ENCODE measurements at regions not wholly inside any gene's neighbourhood (a gene's known extent, or its start where the extent isn't known, plus 50 kb on each side); places are given as distances from the start of the nearest gene placed in this dataset.
"Not testable (repeated sequence)": the region's sequence is repeated elsewhere in the genome, so short reads cannot be mapped to it uniquely, and the experiment has no call there.

- Histone ChIP-seq H3K4me3 (no peak overlapping the region), H3K9me3 (no peaks in the 10 kb centered on the region), H3K27me3 (no peaks in the 10 kb centered on the region), H3K27ac (replicated peaks in 1 of 4) (no peak overlapping the region), H3K4me1 (peaks cover 0 to 9% (median 0%) of the 10 kb centered on the region in 4 donors), H3K36me3 (no peaks in the 10 kb centered on the region)
- 49% methylated on average over 4 of the region's 4 CpGs for WGBS
- peak; percentile 66 for DNase-seq (ENCODE audit: extremely low spot score)
- intact Hi-C loops (cut with DNase I): no loop called here
- no peak for TF ChIP-seq EP300 (IDR thresholded peaks at IDR 0.05)
- TF ChIP-seq POLR2A (IDR thresholded peaks at IDR 0.05; ENCODE audit: low read depth): no peak
- TF ChIP-seq CTCF (IDR thresholded peaks at IDR 0.05): no peak
- no peak for TF ChIP-seq POLR2AphosphoS5 (IDR thresholded peaks at IDR 0.05)
Measured at GRCh38 chr4:13922873-13923645, 295.5 kb upstream of the BOD1L1 start.

- H3K36me3 ChIP-seq; H3K27ac ChIP-seq (replicated peaks in 1 of 4); intact Hi-C loops (cut with DNase I); H3K27me3 ChIP-seq; H3K4me3 ChIP-seq; H3K9me3 ChIP-seq; H3K4me1 ChIP-seq: not testable (repeated sequence)
- WGBS: 90% methylated on average over 1 of the region's 1 CpG
- peak; percentile 50 for DNase-seq (ENCODE audit: extremely low spot score)
Measured at GRCh38 chr4:13924900-13925299, 297.4 kb upstream of the BOD1L1 start.

- Histone ChIP-seq H3K36me3 (no peaks in the 10 kb centered on the region), H3K9me3 (no peaks in the 10 kb centered on the region), H3K27ac (replicated peaks in 1 of 4) (no peak overlapping the region), H3K4me1 (no peaks in the 10 kb centered on the region), H3K27me3 (no peaks in the 10 kb centered on the region), H3K4me3 (no peak overlapping the region)
- TF ChIP-seq CTCF (IDR thresholded peaks at IDR 0.05) (no peak), POLR2A (IDR thresholded peaks at IDR 0.05; ENCODE audit: low read depth) (no peak), POLR2AphosphoS5 (IDR thresholded peaks at IDR 0.05) (no peak), EP300 (IDR thresholded peaks at IDR 0.05) (no peak)
- DNase-seq (ENCODE audit: extremely low spot score): no peak
- intact Hi-C loops (cut with DNase I): no loop called here
- 89% methylated on average over 7 of the region's 7 CpGs for WGBS
Measured at GRCh38 chr4:13928214-13928613, 300.7 kb upstream of the BOD1L1 start.

- Histone ChIP-seq H3K27me3 (no peaks in the 10 kb centered on the region), H3K27ac (replicated peaks in 1 of 4) (no peak overlapping the region), H3K4me1 (no peaks in the 10 kb centered on the region), H3K36me3 (no peaks in the 10 kb centered on the region), H3K4me3 (no peak overlapping the region), H3K9me3 (no peaks in the 10 kb centered on the region)
- TF ChIP-seq CTCF (IDR thresholded peaks at IDR 0.05) (no peak), POLR2AphosphoS5 (IDR thresholded peaks at IDR 0.05) (no peak), POLR2A (IDR thresholded peaks at IDR 0.05; ENCODE audit: low read depth) (no peak), EP300 (IDR thresholded peaks at IDR 0.05) (no peak)
- WGBS: 74% methylated on average over 4 of the region's 4 CpGs
- intact Hi-C loops (cut with DNase I): no loop called here
- no peak for DNase-seq (ENCODE audit: extremely low spot score)
Measured at GRCh38 chr4:13930155-13930554, 302.6 kb upstream of the BOD1L1 start.

- no peak for DNase-seq (ENCODE audit: extremely low spot score)
- no peaks in the 10 kb centered on the region for H3K4me1 ChIP-seq
- no peak for TF ChIP-seq EP300 (IDR thresholded peaks at IDR 0.05)
- no peak for TF ChIP-seq POLR2A (IDR thresholded peaks at IDR 0.05; ENCODE audit: low read depth)
- no peak for TF ChIP-seq POLR2AphosphoS5 (IDR thresholded peaks at IDR 0.05)
- TF ChIP-seq CTCF (IDR thresholded peaks at IDR 0.05): no peak
- WGBS: 78% methylated on average over 4 of the region's 4 CpGs
- H3K4me3 ChIP-seq: no peak overlapping the region
- H3K27me3 ChIP-seq: no peaks in the 10 kb centered on the region
- intact Hi-C loops (cut with DNase I): no loop called here
- no peaks in the 10 kb centered on the region for H3K36me3 ChIP-seq
- no peaks in the 10 kb centered on the region for H3K9me3 ChIP-seq
- H3K27ac ChIP-seq (replicated peaks in 1 of 4): no peak overlapping the region
Measured at GRCh38 chr4:13933191-13933590, 305.7 kb upstream of the BOD1L1 start.

Measured in esophagus muscularis mucosa (tissue), 4 donors.